ENCODE measurements at regions not wholly inside any gene's neighbourhood (a gene's known extent, or its start where the extent isn't known, plus 50 kb on each side); places are given as distances from the start of the nearest gene placed in this dataset.

- no peak for TF ChIP-seq CTCF (IDR thresholded peaks at IDR 0.05)
- no peak for ATAC-seq (ENCODE audit: insufficient number of reproducible peaks, low FRiP score, low read depth)
- H3K36me3 ChIP-seq = no peaks in the 10 kb centered on the region
- no peak overlapping the region for H3K27ac ChIP-seq
- H3K9me3 ChIP-seq = no peaks in the 10 kb centered on the region
- H3K4me3 ChIP-seq = no peak overlapping the region
- H3K4me1 ChIP-seq (ENCODE audit: control insufficient read depth in 1 of 2, low read depth in 2 of 2) = no peaks in the 10 kb centered on the region
- no peaks in the 10 kb centered on the region for H3K27me3 ChIP-seq (replicated peaks; ENCODE audit: insufficient read depth)
- DNase-seq (ENCODE audit: low spot score) = no peak
Measured at GRCh38 chr12:77204083-77204482, 138.7 kb upstream of the E2F7 start.

GRCh38 chr12:77202457-77203060, 137.2 kb upstream of the E2F7 start:
- Histone ChIP-seq H3K4me3 (no peak overlapping the region), H3K4me1 (ENCODE audit: control insufficient read depth in 1 of 2, low read depth in 2 of 2) (no peaks in the 10 kb centered on the region), H3K9me3 (no peaks in the 10 kb centered on the region), H3K27ac (no peak overlapping the region), H3K36me3 (no peaks in the 10 kb centered on the region), H3K27me3 (replicated peaks; ENCODE audit: insufficient read depth) (no peaks in the 10 kb centered on the region)
- ATAC-seq (ENCODE audit: insufficient number of reproducible peaks, low FRiP score, low read depth) (no peak), DNase-seq (ENCODE audit: low spot score) (no peak)
- no peak for TF ChIP-seq CTCF (IDR thresholded peaks at IDR 0.05)

- H3K9me3 ChIP-seq = no peaks in the 10 kb centered on the region
- H3K36me3 ChIP-seq = no peaks in the 10 kb centered on the region
- ATAC-seq (ENCODE audit: insufficient number of reproducible peaks, low FRiP score, low read depth) (no peak), DNase-seq (ENCODE audit: low spot score) (no peak)
- H3K27ac ChIP-seq = no peak overlapping the region
- H3K4me1 ChIP-seq (ENCODE audit: control insufficient read depth in 1 of 2, low read depth in 2 of 2) = no peaks in the 10 kb centered on the region
- no peak for TF ChIP-seq CTCF (IDR thresholded peaks at IDR 0.05)
- H3K4me3 ChIP-seq = no peak overlapping the region
- no peaks in the 10 kb centered on the region for H3K27me3 ChIP-seq (replicated peaks; ENCODE audit: insufficient read depth)
Measured at GRCh38 chr12:77189901-77190416, 124.6 kb upstream of the E2F7 start.

- DNase-seq (ENCODE audit: low spot score) (no peak), ATAC-seq (ENCODE audit: insufficient number of reproducible peaks, low FRiP score, low read depth) (no peak)
- Histone ChIP-seq H3K9me3 (no peaks in the 10 kb centered on the region), H3K27ac (no peak overlapping the region), H3K36me3 (no peaks in the 10 kb centered on the region), H3K4me3 (no peak overlapping the region), H3K4me1 (ENCODE audit: control insufficient read depth in 1 of 2, low read depth in 2 of 2) (no peaks in the 10 kb centered on the region), H3K27me3 (replicated peaks; ENCODE audit: insufficient read depth) (no peaks in the 10 kb centered on the region)
- no peak for TF ChIP-seq CTCF (IDR thresholded peaks at IDR 0.05)
Measured at GRCh38 chr12:77189458-77189857, 124.1 kb upstream of the E2F7 start.

GRCh38 chr12:77179515-77179914, 114.1 kb upstream of the E2F7 start:
- Histone ChIP-seq H3K27ac (no peak overlapping the region), H3K4me1 (ENCODE audit: control insufficient read depth in 1 of 2, low read depth in 2 of 2) (no peaks in the 10 kb centered on the region), H3K4me3 (no peak overlapping the region), H3K9me3 (no peaks in the 10 kb centered on the region), H3K36me3 (no peaks in the 10 kb centered on the region), H3K27me3 (replicated peaks; ENCODE audit: insufficient read depth) (no peaks in the 10 kb centered on the region)
- no peak for ATAC-seq (ENCODE audit: insufficient number of reproducible peaks, low FRiP score, low read depth)
- DNase-seq (ENCODE audit: low spot score) = no peak
- TF ChIP-seq CTCF (IDR thresholded peaks at IDR 0.05) = no peak
